Mesenchymal stem cell (in vitro differentiated cells and primary cell): ENCODE measurements at regions not wholly inside any gene's neighbourhood (a gene's known extent, or its start where the extent isn't known, plus 50 kb on each side); places are given as distances from the start of the nearest gene placed in this dataset.

Experiments used
- DNase-seq: peaks from one replicate; pipeline ENCODE4 v3.0.0-alpha.2; 2013
- H2AFZ ChIP-seq: one replicate; pipeline ENCODE4 v1.6.1; 2013; ENCODE audit warnings: low read depth, mild to moderate bottlenecking, control low read depth, inconsistent platforms, low read length, moderate library complexity
- H2AK5ac ChIP-seq: 2 replicates; pipeline ENCODE4 v1.6.1; 2013; ENCODE audit warnings: low read length, moderate library complexity, mild to moderate bottlenecking, inconsistent platforms; ENCODE audit not compliant: severe bottlenecking
- H2BK120ac ChIP-seq: one replicate; pipeline ENCODE4 v1.6.1; 2013; ENCODE audit warnings: low read depth, mild to moderate bottlenecking, inconsistent platforms, low read length, moderate library complexity
- H2BK12ac ChIP-seq, 2 experiments: one replicate each; pipeline ENCODE4 v1.6.1; 2013; ENCODE audit warnings: inconsistent platforms in 2 of 2, low read length in 2 of 2, mild to moderate bottlenecking in 2 of 2, moderate library complexity in 2 of 2, control low read depth in 1 of 2
- H2BK15ac ChIP-seq: one replicate; pipeline ENCODE4 v1.6.1; 2013; ENCODE audit warnings: mild to moderate bottlenecking, low read depth, inconsistent platforms; ENCODE audit not compliant: poor library complexity, severe bottlenecking
- H2BK5ac ChIP-seq: 2 replicates; pipeline ENCODE4 v1.6.1; 2013; ENCODE audit warnings: low read depth, mild to moderate bottlenecking, low read length, control low read depth, inconsistent platforms; ENCODE audit not compliant: poor library complexity, severe bottlenecking
- H3K14ac ChIP-seq, 2 experiments: one replicate each; pipeline ENCODE4 v1.6.1; 2013; ENCODE audit warnings: inconsistent platforms in 2 of 2, low read length in 2 of 2, control low read depth in 1 of 2, mild to moderate bottlenecking in 1 of 2, moderate library complexity in 1 of 2
- H3K18ac ChIP-seq, 2 experiments: one replicate each; pipeline ENCODE4 v1.6.1; 2013; ENCODE audit warnings: inconsistent platforms in 2 of 2, low read length in 2 of 2, control low read depth in 1 of 2, low read depth in 1 of 2, mild to moderate bottlenecking in 1 of 2
- H3K23ac ChIP-seq, 2 experiments: one replicate each; pipeline ENCODE4 v1.6.1; 2013; ENCODE audit warnings: inconsistent platforms in 2 of 2, low read length in 2 of 2, mild to moderate bottlenecking in 2 of 2, moderate library complexity in 2 of 2, control low read depth in 1 of 2
- H3K27ac ChIP-seq: 2 replicates; pipeline ENCODE4 v1.5.1; 2013; ENCODE audit warnings: mild to moderate bottlenecking, moderate library complexity, low read length, control low read depth, inconsistent platforms; ENCODE audit not compliant: poor library complexity, severe bottlenecking
- H3K27me3 ChIP-seq, 2 experiments: 2 replicates each; pipeline versions ENCODE4 v1.6.1 to v1.7.0; 2013; ENCODE audit warnings: low read length in 2 of 2, mild to moderate bottlenecking in 2 of 2, moderate library complexity in 2 of 2, control low read depth in 1 of 2, inconsistent platforms in 1 of 2; ENCODE audit not compliant: control insufficient read depth in 1 of 2, insufficient read depth in 1 of 2
- H3K36me3 ChIP-seq, 2 experiments: 2 replicates each; pipeline versions ENCODE4 v1.6.1 to v1.7.0; 2013; ENCODE audit warnings: low read length in 2 of 2, control low read depth in 1 of 2, inconsistent platforms in 1 of 2, low read depth in 1 of 2, mild to moderate bottlenecking in 1 of 2; ENCODE audit not compliant: insufficient read depth in 2 of 2, control insufficient read depth in 1 of 2
- H3K4ac ChIP-seq, 2 experiments: one replicate each; pipeline ENCODE4 v1.6.1; 2013; ENCODE audit warnings: inconsistent platforms in 2 of 2, low read length in 2 of 2, mild to moderate bottlenecking in 2 of 2, moderate library complexity in 2 of 2, control low read depth in 1 of 2, low read depth in 1 of 2
- H3K4me1 ChIP-seq: 2 replicates; pipeline ENCODE4 v1.6.1; 2013; ENCODE audit warnings: low read depth, low read length, control low read depth; ENCODE audit not compliant: control insufficient read depth, insufficient read depth
- H3K4me2 ChIP-seq: 2 replicates; pipeline ENCODE4 v1.6.1; 2013; ENCODE audit warnings: low read length, mild to moderate bottlenecking, inconsistent platforms; ENCODE audit not compliant: poor library complexity, severe bottlenecking
- H3K4me3 ChIP-seq, 2 experiments: 2 replicates each; pipeline versions ENCODE4 v1.5.1 to v1.7.0; 2013; ENCODE audit warnings: low read length in 2 of 2, mild to moderate bottlenecking in 2 of 2, control low read depth in 1 of 2, low read depth in 1 of 2; ENCODE audit not compliant: insufficient read depth in 1 of 2
- H3K79me1 ChIP-seq: replicated peaks from 2 replicates; pipeline ENCODE4 v1.6.1; 2013; ENCODE audit warnings: mild to moderate bottlenecking, control low read depth, low read length, inconsistent platforms; ENCODE audit not compliant: poor library complexity, severe bottlenecking
- H3K9ac ChIP-seq: 2 replicates; pipeline ENCODE4 v1.7.0; 2013; ENCODE audit warnings: mild to moderate bottlenecking, low read length, moderate library complexity
- H3K9me3 ChIP-seq: 2 replicates; pipeline ENCODE4 v1.7.0; 2013; ENCODE audit warnings: mild to moderate bottlenecking, low read length; ENCODE audit not compliant: control insufficient read depth
- H4K8ac ChIP-seq: one replicate; pipeline ENCODE4 v1.6.1; 2013; ENCODE audit warnings: inconsistent platforms, mild to moderate bottlenecking, low read length, moderate library complexity
- H4K91ac ChIP-seq: one replicate; pipeline ENCODE4 v1.6.1; 2013; ENCODE audit warnings: mild to moderate bottlenecking, low read length, inconsistent platforms
- WGBS: methylation state at CpG from one replicate; pipeline ENCODE4 v1.1.7; 2013; ENCODE audit warnings: mixed read lengths; 5-methylcytosine and 5-hydroxymethylcytosine counted together

- DNase-seq, result no peak
- H2AK5ac ChIP-seq, result no peak overlapping the region
- WGBS, result 67% methylated on average over 1 of the region's 1 CpG
- H3K23ac ChIP-seq, result no peak overlapping the region
- no peak overlapping the region for H3K4me3 ChIP-seq
- no peak overlapping the region for H2BK12ac ChIP-seq
- no peak overlapping the region for H3K4ac ChIP-seq
- H3K27me3 ChIP-seq, result no peaks in the 10 kb centered on the region
- no peak overlapping the region for H3K4me2 ChIP-seq
- H3K36me3 ChIP-seq, result no peaks in the 10 kb centered on the region
- peaks cover 41% of the 10 kb centered on the region for H3K9me3 ChIP-seq
- H3K4me1 ChIP-seq, result no peaks in the 10 kb centered on the region
- H4K91ac ChIP-seq, result no peak overlapping the region
- H3K14ac ChIP-seq, result no peak overlapping the region
- H3K27ac ChIP-seq, result no peak overlapping the region
- no peak overlapping the region for H3K9ac ChIP-seq
- H3K79me1 ChIP-seq, result no peaks in the 10 kb centered on the region
- no peak overlapping the region for H3K18ac ChIP-seq
- no peak overlapping the region for H4K8ac ChIP-seq
- H2BK5ac ChIP-seq, result no peak overlapping the region
- no peak overlapping the region for H2BK15ac ChIP-seq
- no peak overlapping the region for H2BK120ac ChIP-seq
- H2AFZ ChIP-seq, result no peak overlapping the region
Observed at GRCh38 chr5:66472010-66472409, 124.2 kb upstream of the MAST4 start.

GRCh38 chr5:66475731-66476130 lies 120.5 kb upstream of the MAST4 start:
- 78% methylated on average over 3 of the region's 4 CpGs for WGBS
- no peak overlapping the region for H2AK5ac ChIP-seq
- no peak for DNase-seq
- H3K14ac ChIP-seq, result no peak overlapping the region
- no peak overlapping the region for H4K8ac ChIP-seq
- H2BK120ac ChIP-seq, result no peak overlapping the region
- no peak overlapping the region for H3K27ac ChIP-seq
- no peak overlapping the region for H3K9ac ChIP-seq
- H4K91ac ChIP-seq, result no peak overlapping the region
- no peaks in the 10 kb centered on the region for H3K27me3 ChIP-seq
- no peak overlapping the region for H3K4me3 ChIP-seq
- no peaks in the 10 kb centered on the region for H3K4me1 ChIP-seq
- H2BK5ac ChIP-seq, result no peak overlapping the region
- H3K4ac ChIP-seq, result no peak overlapping the region
- no peak overlapping the region for H3K23ac ChIP-seq
- no peak overlapping the region for H2AFZ ChIP-seq
- no peak overlapping the region for H2BK12ac ChIP-seq
- no peaks in the 10 kb centered on the region for H3K79me1 ChIP-seq
- no peak overlapping the region for H3K18ac ChIP-seq
- H3K9me3 ChIP-seq, result peaks cover 19% of the 10 kb centered on the region
- H3K4me2 ChIP-seq, result no peak overlapping the region
- no peak overlapping the region for H2BK15ac ChIP-seq
- no peaks in the 10 kb centered on the region for H3K36me3 ChIP-seq

- no peak for DNase-seq
- no peak overlapping the region for H3K4me3 ChIP-seq
- H2BK15ac ChIP-seq, result no peak overlapping the region
- no peak overlapping the region for H2AFZ ChIP-seq
- H3K9me3 ChIP-seq, result peaks cover 15% of the 10 kb centered on the region
- no peak overlapping the region for H3K14ac ChIP-seq
- no peaks in the 10 kb centered on the region for H3K27me3 ChIP-seq
- no peak overlapping the region for H3K27ac ChIP-seq
- no peaks in the 10 kb centered on the region for H3K4me1 ChIP-seq
- H3K36me3 ChIP-seq, result no peaks in the 10 kb centered on the region
- H3K9ac ChIP-seq, result no peak overlapping the region
- no peak overlapping the region for H3K23ac ChIP-seq
- H2AK5ac ChIP-seq, result no peak overlapping the region
- WGBS, result 93% methylated on average over 2 of the region's 2 CpGs
- H3K4ac ChIP-seq, result no peak overlapping the region
- no peak overlapping the region for H2BK5ac ChIP-seq
- no peak overlapping the region for H3K4me2 ChIP-seq
- H2BK120ac ChIP-seq, result no peak overlapping the region
- no peaks in the 10 kb centered on the region for H3K79me1 ChIP-seq
- H3K18ac ChIP-seq, result no peak overlapping the region
- H4K8ac ChIP-seq, result no peak overlapping the region
- H2BK12ac ChIP-seq, result no peak overlapping the region
- no peak overlapping the region for H4K91ac ChIP-seq
Observed at GRCh38 chr5:66477596-66477995, 118.6 kb upstream of the MAST4 start.

GRCh38 chr5:66494437-66494836 lies 101.8 kb upstream of the MAST4 start:
- H3K18ac ChIP-seq, result no peak overlapping the region
- H2BK15ac ChIP-seq, result no peak overlapping the region
- H3K14ac ChIP-seq, result no peak overlapping the region
- no peak overlapping the region for H2BK12ac ChIP-seq
- no peak overlapping the region for H3K4me3 ChIP-seq
- no peak overlapping the region for H3K9ac ChIP-seq
- no peak overlapping the region for H2BK120ac ChIP-seq
- peaks cover 0 to 10% of the 10 kb centered on the region in 2 experiments for H3K27me3 ChIP-seq
- no peak overlapping the region for H3K4me2 ChIP-seq
- peaks cover 11% of the 10 kb centered on the region for H3K9me3 ChIP-seq
- no peaks in the 10 kb centered on the region for H3K4me1 ChIP-seq
- H4K91ac ChIP-seq, result peak overlapping the region; percentile 18
- no peak overlapping the region for H2AFZ ChIP-seq
- H3K79me1 ChIP-seq, result no peaks in the 10 kb centered on the region
- no peak for DNase-seq
- H3K4ac ChIP-seq, result no peak overlapping the region
- no peak overlapping the region for H3K23ac ChIP-seq
- no peaks in the 10 kb centered on the region for H3K36me3 ChIP-seq
- no peak overlapping the region for H2BK5ac ChIP-seq
- no peak overlapping the region for H3K27ac ChIP-seq
- H4K8ac ChIP-seq, result no peak overlapping the region
- WGBS, result 49% methylated on average over 5 of the region's 5 CpGs
- no peak overlapping the region for H2AK5ac ChIP-seq
